ENCODE measurements at regions not wholly inside any gene's neighbourhood (a gene's known extent, or its start where the extent isn't known, plus 50 kb on each side); places are given as distances from the start of the nearest gene placed in this dataset.

- TF ChIP-seq CTCF (IDR thresholded peaks at IDR 0.05 in 2 of 3, conservative IDR thresholded peaks at IDR 0.05 in 1 of 3; ENCODE audit: control insufficient read depth in 2 of 3, extremely low read depth in 1 of 3, insufficient read depth in 1 of 3, low read depth in 3 of 3, low read length in 3 of 3) (no peak), NFYB (IDR thresholded peaks at IDR 0.05; ENCODE audit: insufficient read depth, low read depth, low read length) (no peak), MAX (IDR thresholded peaks at IDR 0.05; ENCODE audit: low read depth, low read length) (no peak), EP300 (IDR thresholded peaks at IDR 0.05; ENCODE audit: borderline replicate concordance in 1 of 2, control insufficient read depth in 1 of 2, low read depth in 2 of 2, low read length in 2 of 2) (no peak), ATF2 (IDR thresholded peaks at IDR 0.05; ENCODE audit: low read length) (no peak), ELK1 (IDR thresholded peaks at IDR 0.05; ENCODE audit: low read depth, low read length) (no peak), EZH2 (IDR thresholded peaks at IDR 0.05; ENCODE audit: borderline replicate concordance, control insufficient read depth, low read depth, low read length) (no peak)
Observed at GRCh38 chr6:90739339-90739738, 152.5 kb upstream of the MAP3K7 start.

All from GM12878 (cell line).